H9 (cell line): ENCODE measurements at regions not wholly inside any gene's neighbourhood (a gene's known extent, or its start where the extent isn't known, plus 50 kb on each side); places are given as distances from the start of the nearest gene placed in this dataset.

ENCODE experiments used
- DNase-seq: peaks from one replicate; pipeline ENCODE4 v3.0.0-alpha.2; 2017
- H2AFZ ChIP-seq: one replicate; pipeline ENCODE4 v1.6.1; 2013; ENCODE audit warnings: mild to moderate bottlenecking, low read length, control low read depth, moderate library complexity
- H2AK5ac ChIP-seq: 2 replicates; pipeline ENCODE4 v1.6.1; 2013; ENCODE audit warnings: low read length, control low read depth, mixed read lengths; ENCODE audit not compliant: insufficient read length
- H2BK120ac ChIP-seq: one replicate; pipeline ENCODE4 v1.6.1; 2013; ENCODE audit warnings: low read depth, mild to moderate bottlenecking, low read length, control low read depth, inconsistent platforms; ENCODE audit not compliant: poor library complexity, severe bottlenecking
- H2BK12ac ChIP-seq: 2 replicates; pipeline ENCODE4 v1.6.1; 2013; ENCODE audit warnings: low read length, control low read depth, mixed read lengths, low read depth; ENCODE audit not compliant: insufficient read length
- H2BK15ac ChIP-seq: 2 replicates; pipeline ENCODE4 v1.6.1; 2013; ENCODE audit warnings: low read depth, low read length, control low read depth
- H2BK20ac ChIP-seq: one replicate; pipeline ENCODE4 v1.6.1; 2013; ENCODE audit warnings: low read depth, mild to moderate bottlenecking, low read length, control low read depth, inconsistent platforms; ENCODE audit not compliant: poor library complexity, severe bottlenecking
- H2BK5ac ChIP-seq: 2 replicates; pipeline ENCODE4 v1.6.1; 2013; ENCODE audit warnings: low read length, control low read depth, mixed read lengths; ENCODE audit not compliant: insufficient read length
- H3K14ac ChIP-seq: 2 replicates; pipeline ENCODE4 v1.6.1; 2013; ENCODE audit warnings: low read length, control low read depth; ENCODE audit not compliant: insufficient read depth
- H3K18ac ChIP-seq: 2 replicates; pipeline ENCODE4 v1.6.1; 2013; ENCODE audit warnings: low read depth, mild to moderate bottlenecking, mixed read lengths, low read length, control low read depth; ENCODE audit not compliant: insufficient read length
- H3K23ac ChIP-seq: 2 replicates; pipeline ENCODE4 v1.6.1; 2013; ENCODE audit warnings: low read length, control low read depth, mixed read lengths, low read depth; ENCODE audit not compliant: insufficient read length
- H3K23me2 ChIP-seq: 2 replicates; pipeline ENCODE4 v1.6.1; 2013; ENCODE audit warnings: low read depth, mild to moderate bottlenecking, mixed read lengths, low read length, control low read depth; ENCODE audit not compliant: insufficient read length, poor library complexity, severe bottlenecking
- H3K27ac ChIP-seq: 2 replicates; pipeline ENCODE4 v1.5.1; 2013; ENCODE audit warnings: low read length, control low read depth, mixed read lengths, low read depth; ENCODE audit not compliant: insufficient read length
- H3K27me3 ChIP-seq: 2 replicates; pipeline ENCODE4 v1.6.1; 2013; ENCODE audit warnings: low read length, control low read depth, inconsistent platforms; ENCODE audit not compliant: insufficient read depth
- H3K4ac ChIP-seq: 2 replicates; pipeline ENCODE4 v1.6.1; 2013; ENCODE audit warnings: low read depth, mild to moderate bottlenecking, control low read depth, inconsistent platforms, low read length, moderate library complexity
- H3K4me1 ChIP-seq: 2 replicates; pipeline ENCODE4 v1.6.1; 2013; ENCODE audit warnings: low read length, control low read depth, inconsistent platforms; ENCODE audit not compliant: insufficient read depth
- H3K4me2 ChIP-seq: 2 replicates; pipeline ENCODE4 v1.6.1; 2013; ENCODE audit warnings: low read length, control low read depth, mixed read lengths; ENCODE audit not compliant: insufficient read length, insufficient read depth
- H3K56ac ChIP-seq: 2 replicates; pipeline ENCODE4 v1.6.1; 2013; ENCODE audit warnings: low read depth, mild to moderate bottlenecking, mixed read lengths, low read length, control low read depth; ENCODE audit not compliant: insufficient read length
- H3K79me1 ChIP-seq: 2 replicates; pipeline ENCODE4 v1.6.1; 2013; ENCODE audit warnings: low read depth, mild to moderate bottlenecking, moderate library complexity, low read length, control low read depth, inconsistent platforms; ENCODE audit not compliant: insufficient read depth, poor library complexity, severe bottlenecking
- H3K79me2 ChIP-seq: 2 replicates; pipeline ENCODE4 v1.6.1; 2013; ENCODE audit warnings: low read length, control low read depth, inconsistent platforms; ENCODE audit not compliant: insufficient read depth
- H3K9ac ChIP-seq: 2 replicates; pipeline ENCODE4 v1.6.1; 2013; ENCODE audit warnings: low read length, control low read depth, mixed read lengths; ENCODE audit not compliant: insufficient read length; ENCODE audit errors: extremely low read depth
- H3K9me3 ChIP-seq: one replicate; pipeline ENCODE4 v1.6.1; 2013; ENCODE audit warnings: low read depth, low read length, inconsistent platforms; ENCODE audit not compliant: control insufficient read depth
- H3T11ph ChIP-seq: one replicate; pipeline ENCODE4 v1.6.1; 2013; ENCODE audit warnings: mild to moderate bottlenecking, low read length, control low read depth, inconsistent platforms
- H4K20me1 ChIP-seq: one replicate; pipeline ENCODE4 v1.6.1; 2013; ENCODE audit not compliant: control insufficient read depth, insufficient read length, insufficient read depth
- H4K5ac ChIP-seq: 2 replicates; pipeline ENCODE4 v1.6.1; 2013; ENCODE audit warnings: low read depth, mild to moderate bottlenecking, mixed read lengths, low read length, control low read depth; ENCODE audit not compliant: insufficient read length
- H4K8ac ChIP-seq: replicated peaks from 2 replicates; pipeline ENCODE4 v1.6.1; 2013; ENCODE audit warnings: low read length, control low read depth, mixed read lengths, low read depth; ENCODE audit not compliant: insufficient read length
- H4K91ac ChIP-seq: 2 replicates; pipeline ENCODE4 v1.6.1; 2013; ENCODE audit warnings: low read depth, mild to moderate bottlenecking, moderate library complexity, mixed read lengths, low read length, control low read depth; ENCODE audit not compliant: insufficient read length
- H3K27ac Mint-ChIP-seq, 3 experiments: 2 replicates in 2 of 3; 3 replicates in 1 of 3; pipeline ENCODE4 v1.8.0; 2020 to 2021; ENCODE audit warnings: mixed read lengths in 3 of 3, mild to moderate bottlenecking in 1 of 3, moderate library complexity in 1 of 3
- H3K27me3 Mint-ChIP-seq: 2 replicates; pipeline ENCODE4 v1.8.0; 2021; ENCODE audit warnings: low read depth, mild to moderate bottlenecking, moderate library complexity, mixed read lengths
- H3K36me3 Mint-ChIP-seq, 3 experiments: 2 replicates in 2 of 3; 3 replicates in 1 of 3; pipeline ENCODE4 v1.8.0; 2020 to 2021; ENCODE audit warnings: low read depth in 3 of 3, mixed read lengths in 3 of 3; ENCODE audit not compliant: insufficient read depth in 1 of 3
- H3K4me1 Mint-ChIP-seq, 2 experiments: 2 replicates each; pipeline ENCODE4 v1.8.0; 2020; ENCODE audit warnings: mixed read lengths in 2 of 2
- H3K4me3 Mint-ChIP-seq, 2 experiments: 2 replicates in 1 of 2; 3 replicates in 1 of 2; pipeline ENCODE4 v1.8.0; 2020 to 2021; ENCODE audit warnings: mild to moderate bottlenecking in 2 of 2, mixed read lengths in 2 of 2, moderate library complexity in 1 of 2
- H3K9me3 Mint-ChIP-seq, 2 experiments: 2 replicates in 1 of 2; 3 replicates in 1 of 2; pipeline ENCODE4 v1.8.0; 2020; ENCODE audit warnings: mild to moderate bottlenecking in 2 of 2, mixed read lengths in 2 of 2, moderate library complexity in 1 of 2
- CTCF ChIP-seq: fragments of 200-600 bp; sonication (generic); conservative IDR thresholded peaks from 3 replicates; pipeline ENCODE4 v1.8.0; 2021; ENCODE audit warnings: antibody characterized with exemption, mild to moderate bottlenecking
- WGBS: extraction: QIAGEN DNeasy Blood & Tissue Kit; methylation state at CpG from one replicate; pipeline ENCODE4 v1.1.7; 2013; ENCODE audit warnings: missing lambda C conversion rate, low lambda C conversion rate, mixed read lengths; ENCODE audit not compliant: insufficient read length; ENCODE audit errors: extremely low coverage; 5-methylcytosine and 5-hydroxymethylcytosine counted together

GRCh38 chr3:82194870-82195269 is 433.4 kb upstream of the GBE1 start:
- Histone ChIP-seq H3K23me2 (no peaks in the 10 kb centered on the region), H3K27ac (no peak overlapping the region), H2AFZ (no peak overlapping the region), H4K5ac (no peak overlapping the region), H2BK15ac (no peak overlapping the region), H2BK12ac (no peak overlapping the region), H3T11ph (no peak overlapping the region), H3K4ac (no peak overlapping the region), H3K4me2 (no peak overlapping the region), H2BK20ac (no peak overlapping the region), H3K79me1 (no peaks in the 10 kb centered on the region), H3K56ac (no peak overlapping the region), H3K4me1 (no peaks in the 10 kb centered on the region), H3K9ac (no peak overlapping the region), H3K18ac (no peak overlapping the region), H3K9me3 (no peaks in the 10 kb centered on the region), H2BK120ac (no peak overlapping the region), H2BK5ac (no peak overlapping the region), H3K14ac (no peak overlapping the region), H2AK5ac (no peak overlapping the region), H3K27me3 (no peaks in the 10 kb centered on the region), H4K8ac (no peak overlapping the region), H4K20me1 (no peaks in the 10 kb centered on the region), H3K23ac (no peak overlapping the region), H4K91ac (no peak overlapping the region), H3K79me2 (no peaks in the 10 kb centered on the region)
- TF ChIP-seq CTCF, result no peak
- H3K4me1 Mint-ChIP-seq, result peaks cover 3 to 6% of the 10 kb centered on the region in 2 experiments; a peak in 2 of 4 replicates
- H3K36me3 Mint-ChIP-seq, result no peaks in the 10 kb centered on the region; a peak in 1 of 7 replicates
- no peak for DNase-seq
- H3K27me3 Mint-ChIP-seq, result no peaks in the 10 kb centered on the region
- no peak overlapping the region for H3K4me3 Mint-ChIP-seq
- no CpG with 5 or more reads among the region's 2 CpGs for WGBS
- H3K9me3 Mint-ChIP-seq, result no peaks in the 10 kb centered on the region; a peak in 2 of 5 replicates
- no peak overlapping the region for H3K27ac Mint-ChIP-seq
